ENCODE measurements at regions not wholly inside any gene's neighbourhood (a gene's known extent, or its start where the extent isn't known, plus 50 kb on each side); places are given as distances from the start of the nearest gene placed in this dataset.

DNA sequence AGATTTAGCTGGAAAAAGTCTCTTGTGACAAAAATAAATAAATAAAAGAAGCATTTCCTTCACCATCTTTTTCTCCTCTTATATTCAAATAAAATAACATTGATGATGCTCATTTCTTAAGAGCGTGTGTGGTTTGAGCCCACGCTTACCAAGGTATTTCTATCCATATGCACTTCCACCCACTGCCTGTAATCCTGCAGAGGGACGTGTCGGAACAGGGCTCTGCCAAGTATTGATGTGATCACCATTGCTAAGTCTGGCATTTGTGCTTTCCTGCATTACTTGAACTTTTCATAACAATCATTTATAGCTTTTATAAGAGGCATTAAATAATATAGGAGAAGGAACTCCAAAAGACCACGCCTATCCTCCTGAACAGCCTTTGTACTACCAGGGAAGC, 107.6 kb downstream of the SHANK2 start:
- TF ChIP-seq, protein P1, sequence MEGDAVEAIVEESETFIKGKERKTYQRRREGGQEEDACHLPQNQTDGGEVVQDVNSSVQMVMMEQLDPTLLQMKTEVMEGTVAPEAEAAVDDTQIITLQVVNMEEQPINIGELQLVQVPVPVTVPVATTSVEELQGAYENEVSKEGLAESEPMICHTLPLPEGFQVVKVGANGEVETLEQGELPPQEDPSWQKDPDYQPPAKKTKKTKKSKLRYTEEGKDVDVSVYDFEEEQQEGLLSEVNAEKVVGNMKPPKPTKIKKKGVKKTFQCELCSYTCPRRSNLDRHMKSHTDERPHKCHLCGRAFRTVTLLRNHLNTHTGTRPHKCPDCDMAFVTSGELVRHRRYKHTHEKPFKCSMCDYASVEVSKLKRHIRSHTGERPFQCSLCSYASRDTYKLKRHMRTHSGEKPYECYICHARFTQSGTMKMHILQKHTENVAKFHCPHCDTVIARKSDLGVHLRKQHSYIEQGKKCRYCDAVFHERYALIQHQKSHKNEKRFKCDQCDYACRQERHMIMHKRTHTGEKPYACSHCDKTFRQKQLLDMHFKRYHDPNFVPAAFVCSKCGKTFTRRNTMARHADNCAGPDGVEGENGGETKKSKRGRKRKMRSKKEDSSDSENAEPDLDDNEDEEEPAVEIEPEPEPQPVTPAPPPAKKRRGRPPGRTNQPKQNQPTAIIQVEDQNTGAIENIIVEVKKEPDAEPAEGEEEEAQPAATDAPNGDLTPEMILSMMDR (IDR thresholded peaks at IDR 0.05; ENCODE audit: extremely low read depth, missing control alignments): no peak
- DNase-seq (ENCODE audit: low spot score): no peak

GRCh38 chr11:71144010-71144409, 108.4 kb downstream of the SHANK2 start:
- no peak for DNase-seq (ENCODE audit: low spot score)
- TF ChIP-seq, protein P1 (IDR thresholded peaks at IDR 0.05; ENCODE audit: extremely low read depth, missing control alignments): no peak

GRCh38 chr11:71140206-71140919, 112.0 kb downstream of the SHANK2 start:
- TF ChIP-seq, protein P1 (IDR thresholded peaks at IDR 0.05; ENCODE audit: extremely low read depth, missing control alignments): no peak
- no peak for DNase-seq (ENCODE audit: low spot score)

DNA sequence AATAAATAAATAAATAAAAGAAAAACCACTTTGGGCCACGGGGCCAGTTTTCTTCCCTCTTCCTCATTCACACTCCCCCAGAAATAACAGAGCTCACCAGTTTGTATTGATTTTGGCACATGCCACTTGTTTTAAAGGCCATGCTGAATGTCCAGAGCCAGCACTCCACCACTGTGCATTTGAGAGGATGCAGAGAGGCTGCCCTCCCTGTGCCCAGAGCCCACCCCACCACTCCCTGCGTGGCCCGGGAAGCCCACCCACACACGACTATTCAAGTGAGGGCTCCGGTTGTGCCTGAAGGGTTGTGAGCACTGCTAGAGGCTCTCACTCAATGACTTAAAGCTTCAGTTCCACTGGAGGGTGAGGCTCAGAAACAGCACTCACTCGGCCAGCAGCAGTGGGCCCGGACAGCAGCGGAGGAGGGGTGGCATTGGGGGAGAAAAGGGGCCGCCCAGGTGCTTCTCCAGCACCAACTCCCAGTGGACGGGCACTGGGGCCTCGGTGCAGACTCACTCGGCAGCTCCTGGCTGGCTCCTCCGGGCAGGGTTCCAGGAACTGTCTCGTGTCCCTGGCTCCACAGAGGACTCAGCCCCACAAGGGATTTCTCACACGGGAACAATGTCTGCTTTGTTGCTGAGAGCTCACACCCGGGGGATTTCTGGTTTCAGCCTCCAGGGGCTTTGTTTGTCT, 112.7 kb downstream of the SHANK2 start:
- TF ChIP-seq, protein P1 (IDR thresholded peaks at IDR 0.05; ENCODE audit: extremely low read depth, missing control alignments): no peak
- DNase-seq (ENCODE audit: low spot score): no peak

- TF ChIP-seq, protein P1 (IDR thresholded peaks at IDR 0.05; ENCODE audit: extremely low read depth, missing control alignments): no peak
- DNase-seq (ENCODE audit: low spot score): no peak
These were observed 113.5 kb downstream of the SHANK2 start for GRCh38 chr11:71138737-71139425.

DNA sequence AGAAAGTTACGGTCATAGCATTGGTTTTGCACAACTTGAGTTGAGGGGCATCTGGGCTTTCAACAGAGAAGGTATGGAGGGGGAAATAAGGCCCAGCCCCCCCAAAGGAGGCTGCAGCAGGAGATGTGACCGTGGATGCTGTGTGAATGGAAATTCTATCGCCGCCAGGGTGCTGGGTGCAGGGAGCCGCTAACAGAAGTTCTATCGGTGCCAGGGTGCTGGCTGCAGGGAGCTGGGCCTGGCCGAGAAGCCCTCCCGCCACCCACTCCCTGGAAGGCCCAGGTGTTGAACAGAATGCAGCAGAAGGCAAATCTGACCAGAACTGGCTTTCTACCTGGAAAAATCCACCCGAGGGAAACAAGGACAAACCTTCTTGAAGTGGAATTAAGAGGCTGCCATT, 115.0 kb downstream of the SHANK2 start:
- TF ChIP-seq, protein P1 (IDR thresholded peaks at IDR 0.05; ENCODE audit: extremely low read depth, missing control alignments): no peak

More for the DNA sequence above, 115.0 kb downstream of the SHANK2 start:
- no peak for DNase-seq (ENCODE audit: low spot score)

Measured in GM20000 (cell line).